PC-3 (cell line): ENCODE measurements at regions not wholly inside any gene's neighbourhood (a gene's known extent, or its start where the extent isn't known, plus 50 kb on each side); places are given as distances from the start of the nearest gene placed in this dataset.

Source experiments
- EZH2 ChIP-seq: fragments of 300-600 bp; sonication (generic); IDR thresholded peaks from one replicate; pipeline ENCODE4 v1.6.1; 2017; ENCODE audit warnings: antibody characterized with exemption, mild to moderate bottlenecking, low read length; ENCODE audit not compliant: unreplicated experiment
- EZH2phosphoT487 ChIP-seq: fragments of 300-600 bp; sonication (generic); IDR thresholded peaks from 2 replicates; pipeline ENCODE4 v1.6.1; 2018; ENCODE audit warnings: mild to moderate bottlenecking, antibody characterized with exemption, low read length, borderline replicate concordance
- TF ChIP-seq, protein P1 (sequence below): fragments of 300-600 bp; sonication (generic); conservative IDR thresholded peaks from 2 replicates; pipeline ENCODE4 v1.5.1; 2017; ENCODE audit warnings: antibody characterized with exemption, low read depth, mild to moderate bottlenecking, low read length

DNA sequence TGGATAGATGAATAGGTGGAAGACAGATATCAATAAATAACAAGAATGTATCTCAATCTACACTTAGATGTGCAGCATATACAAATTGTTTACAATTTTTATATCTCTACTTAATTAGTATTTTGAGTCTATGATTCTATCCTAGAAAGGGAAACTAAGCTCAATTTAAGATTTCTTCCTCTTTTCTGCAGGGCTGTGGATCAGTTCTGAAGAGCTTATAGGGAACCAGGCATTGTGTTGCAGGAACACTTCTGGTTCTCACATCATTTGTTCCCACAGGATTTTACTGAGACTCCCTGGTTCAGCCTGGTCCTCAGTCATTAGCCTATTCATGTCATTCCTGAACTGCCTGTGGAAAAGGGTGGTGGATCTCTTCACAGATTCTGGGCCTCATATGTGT, 105.8 kb downstream of the TNFSF18 start:
- TF ChIP-seq, protein P1, sequence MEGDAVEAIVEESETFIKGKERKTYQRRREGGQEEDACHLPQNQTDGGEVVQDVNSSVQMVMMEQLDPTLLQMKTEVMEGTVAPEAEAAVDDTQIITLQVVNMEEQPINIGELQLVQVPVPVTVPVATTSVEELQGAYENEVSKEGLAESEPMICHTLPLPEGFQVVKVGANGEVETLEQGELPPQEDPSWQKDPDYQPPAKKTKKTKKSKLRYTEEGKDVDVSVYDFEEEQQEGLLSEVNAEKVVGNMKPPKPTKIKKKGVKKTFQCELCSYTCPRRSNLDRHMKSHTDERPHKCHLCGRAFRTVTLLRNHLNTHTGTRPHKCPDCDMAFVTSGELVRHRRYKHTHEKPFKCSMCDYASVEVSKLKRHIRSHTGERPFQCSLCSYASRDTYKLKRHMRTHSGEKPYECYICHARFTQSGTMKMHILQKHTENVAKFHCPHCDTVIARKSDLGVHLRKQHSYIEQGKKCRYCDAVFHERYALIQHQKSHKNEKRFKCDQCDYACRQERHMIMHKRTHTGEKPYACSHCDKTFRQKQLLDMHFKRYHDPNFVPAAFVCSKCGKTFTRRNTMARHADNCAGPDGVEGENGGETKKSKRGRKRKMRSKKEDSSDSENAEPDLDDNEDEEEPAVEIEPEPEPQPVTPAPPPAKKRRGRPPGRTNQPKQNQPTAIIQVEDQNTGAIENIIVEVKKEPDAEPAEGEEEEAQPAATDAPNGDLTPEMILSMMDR = no peak
- TF ChIP-seq EZH2 (no peak), EZH2phosphoT487 (no peak)
